ENCODE measurements at regions not wholly inside any gene's neighbourhood (a gene's known extent, or its start where the extent isn't known, plus 50 kb on each side); places are given as distances from the start of the nearest gene placed in this dataset.

DNA sequence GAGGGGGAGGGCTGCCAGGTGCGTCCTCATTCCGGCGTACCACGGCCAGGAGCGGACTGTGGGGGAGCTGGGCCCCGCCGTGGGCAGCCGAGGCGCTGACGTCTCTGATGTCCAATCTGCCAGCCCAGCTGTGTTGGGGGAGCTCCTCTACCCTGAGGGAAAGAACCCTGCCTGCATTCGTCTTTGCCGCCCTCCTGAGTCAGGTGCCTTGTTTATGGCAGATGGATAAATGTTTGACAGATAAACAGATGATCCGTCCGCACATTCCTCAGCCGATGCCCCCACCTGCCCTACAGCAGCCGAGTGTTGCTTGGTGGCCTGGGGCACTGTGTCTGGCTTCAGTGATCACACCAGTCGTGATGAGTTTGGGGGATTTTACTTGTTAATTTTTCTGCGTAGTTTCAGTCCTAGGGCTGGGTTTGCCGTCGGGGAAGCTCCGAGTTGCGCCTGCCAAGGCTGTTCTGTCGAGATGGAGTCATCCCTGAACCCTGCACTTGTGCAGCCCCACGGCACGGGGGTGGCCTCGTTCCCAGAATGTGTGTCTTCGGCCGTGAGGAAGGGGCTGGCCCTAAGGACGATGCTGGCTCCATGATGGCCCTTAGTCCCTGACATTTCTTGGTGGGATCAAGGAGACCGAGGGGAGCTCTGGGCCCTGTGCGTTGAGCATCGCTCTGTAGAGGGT lies 1083.9 kb downstream of the BRD1 start:
- Histone ChIP-seq H3K9ac (ENCODE audit: low read length) (no peak overlapping the region), H3K9me3 (ENCODE audit: control insufficient read depth in 1 of 2, insufficient read depth in 1 of 2, low read depth in 1 of 2, low read length in 2 of 2) (no peaks in the 10 kb centered on the region), H4K20me1 (ENCODE audit: insufficient read depth) (no peaks in the 10 kb centered on the region), H3K4me3 (replicated peaks in 1 of 2; ENCODE audit: low read depth in 1 of 2, low read length in 2 of 2) (no peak overlapping the region), H3K36me3 (ENCODE audit: control insufficient read depth in 1 of 2, insufficient read depth in 2 of 2, low read length in 2 of 2) (no peaks in the 10 kb centered on the region), H2AFZ (ENCODE audit: low read depth, low read length, poor library complexity, severe bottlenecking) (no peak overlapping the region), H3K4me1 (ENCODE audit: control insufficient read depth in 1 of 2, insufficient read depth in 2 of 2, low read length in 2 of 2) (no peaks in the 10 kb centered on the region), H3K27me3 (ENCODE audit: insufficient read depth, low read length) (no peaks in the 10 kb centered on the region), H3K4me2 (ENCODE audit: low read length) (no peak overlapping the region), H3K79me2 (ENCODE audit: insufficient read depth, low read length) (no peaks in the 10 kb centered on the region), H3K9me2 (ENCODE audit: insufficient read depth) (no peaks in the 10 kb centered on the region), H3K27ac (ENCODE audit: low read depth, low read length) (no peak overlapping the region)
- DNase-seq (ENCODE audit: low read depth, low spot score) = no peak
- ChIA-PET POLR2A (no interaction called here), RAD21 (ENCODE audit: low non-redundant PET in 1 of 2, low total read pairs in 2 of 2, uncharacterized antibody in 2 of 2, unreplicated experiment in 2 of 2) (no interaction called here), CTCF (no interaction called here)
- intact Hi-C loops (cut with micrococcal nuclease) = no loop called here
- no peak for TF ChIP-seq CBX3 (IDR thresholded peaks at IDR 0.05; ENCODE audit: low read depth)
- TF ChIP-seq, protein P1, sequence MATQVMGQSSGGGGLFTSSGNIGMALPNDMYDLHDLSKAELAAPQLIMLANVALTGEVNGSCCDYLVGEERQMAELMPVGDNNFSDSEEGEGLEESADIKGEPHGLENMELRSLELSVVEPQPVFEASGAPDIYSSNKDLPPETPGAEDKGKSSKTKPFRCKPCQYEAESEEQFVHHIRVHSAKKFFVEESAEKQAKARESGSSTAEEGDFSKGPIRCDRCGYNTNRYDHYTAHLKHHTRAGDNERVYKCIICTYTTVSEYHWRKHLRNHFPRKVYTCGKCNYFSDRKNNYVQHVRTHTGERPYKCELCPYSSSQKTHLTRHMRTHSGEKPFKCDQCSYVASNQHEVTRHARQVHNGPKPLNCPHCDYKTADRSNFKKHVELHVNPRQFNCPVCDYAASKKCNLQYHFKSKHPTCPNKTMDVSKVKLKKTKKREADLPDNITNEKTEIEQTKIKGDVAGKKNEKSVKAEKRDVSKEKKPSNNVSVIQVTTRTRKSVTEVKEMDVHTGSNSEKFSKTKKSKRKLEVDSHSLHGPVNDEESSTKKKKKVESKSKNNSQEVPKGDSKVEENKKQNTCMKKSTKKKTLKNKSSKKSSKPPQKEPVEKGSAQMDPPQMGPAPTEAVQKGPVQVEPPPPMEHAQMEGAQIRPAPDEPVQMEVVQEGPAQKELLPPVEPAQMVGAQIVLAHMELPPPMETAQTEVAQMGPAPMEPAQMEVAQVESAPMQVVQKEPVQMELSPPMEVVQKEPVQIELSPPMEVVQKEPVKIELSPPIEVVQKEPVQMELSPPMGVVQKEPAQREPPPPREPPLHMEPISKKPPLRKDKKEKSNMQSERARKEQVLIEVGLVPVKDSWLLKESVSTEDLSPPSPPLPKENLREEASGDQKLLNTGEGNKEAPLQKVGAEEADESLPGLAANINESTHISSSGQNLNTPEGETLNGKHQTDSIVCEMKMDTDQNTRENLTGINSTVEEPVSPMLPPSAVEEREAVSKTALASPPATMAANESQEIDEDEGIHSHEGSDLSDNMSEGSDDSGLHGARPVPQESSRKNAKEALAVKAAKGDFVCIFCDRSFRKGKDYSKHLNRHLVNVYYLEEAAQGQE (IDR thresholded peaks at IDR 0.05; ENCODE audit: low read depth) = no peak
- TF ChIP-seq EZH2phosphoT487 (IDR thresholded peaks at IDR 0.05; ENCODE audit: borderline replicate concordance) = no peak
- TF ChIP-seq, protein P2, sequence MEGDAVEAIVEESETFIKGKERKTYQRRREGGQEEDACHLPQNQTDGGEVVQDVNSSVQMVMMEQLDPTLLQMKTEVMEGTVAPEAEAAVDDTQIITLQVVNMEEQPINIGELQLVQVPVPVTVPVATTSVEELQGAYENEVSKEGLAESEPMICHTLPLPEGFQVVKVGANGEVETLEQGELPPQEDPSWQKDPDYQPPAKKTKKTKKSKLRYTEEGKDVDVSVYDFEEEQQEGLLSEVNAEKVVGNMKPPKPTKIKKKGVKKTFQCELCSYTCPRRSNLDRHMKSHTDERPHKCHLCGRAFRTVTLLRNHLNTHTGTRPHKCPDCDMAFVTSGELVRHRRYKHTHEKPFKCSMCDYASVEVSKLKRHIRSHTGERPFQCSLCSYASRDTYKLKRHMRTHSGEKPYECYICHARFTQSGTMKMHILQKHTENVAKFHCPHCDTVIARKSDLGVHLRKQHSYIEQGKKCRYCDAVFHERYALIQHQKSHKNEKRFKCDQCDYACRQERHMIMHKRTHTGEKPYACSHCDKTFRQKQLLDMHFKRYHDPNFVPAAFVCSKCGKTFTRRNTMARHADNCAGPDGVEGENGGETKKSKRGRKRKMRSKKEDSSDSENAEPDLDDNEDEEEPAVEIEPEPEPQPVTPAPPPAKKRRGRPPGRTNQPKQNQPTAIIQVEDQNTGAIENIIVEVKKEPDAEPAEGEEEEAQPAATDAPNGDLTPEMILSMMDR (IDR thresholded peaks at IDR 0.05 in 2 of 3, conservative IDR thresholded peaks at IDR 0.05 in 1 of 3; ENCODE audit: borderline replicate concordance in 1 of 3, insufficient read depth in 1 of 3, low read depth in 2 of 3, low read length in 2 of 3) = no peak
- no peak for TF ChIP-seq YY1 (IDR thresholded peaks at IDR 0.05; ENCODE audit: extremely low read depth, insufficient replicate concordance, low read depth, low read length)
- TF ChIP-seq ZFX (IDR thresholded peaks at IDR 0.05) = no peak
- no peak for TF ChIP-seq FOSL1 (IDR thresholded peaks at IDR 0.05; ENCODE audit: low read depth)
- TF ChIP-seq TCF7L2 (IDR thresholded peaks at IDR 0.05; ENCODE audit: borderline replicate concordance, extremely low read depth, insufficient read depth, insufficient read length) = no peak
- no peak for TF ChIP-seq POLR2A (IDR thresholded peaks at IDR 0.05; ENCODE audit: borderline replicate concordance, extremely low read depth, insufficient read depth, insufficient read length)
- TF ChIP-seq, protein P3, sequence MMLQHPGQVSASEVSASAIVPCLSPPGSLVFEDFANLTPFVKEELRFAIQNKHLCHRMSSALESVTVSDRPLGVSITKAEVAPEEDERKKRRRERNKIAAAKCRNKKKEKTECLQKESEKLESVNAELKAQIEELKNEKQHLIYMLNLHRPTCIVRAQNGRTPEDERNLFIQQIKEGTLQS (IDR thresholded peaks at IDR 0.05) = no peak
- no peak for TF ChIP-seq EGR1 (IDR thresholded peaks at IDR 0.05; ENCODE audit: low read depth)
- TF ChIP-seq, protein P4, sequence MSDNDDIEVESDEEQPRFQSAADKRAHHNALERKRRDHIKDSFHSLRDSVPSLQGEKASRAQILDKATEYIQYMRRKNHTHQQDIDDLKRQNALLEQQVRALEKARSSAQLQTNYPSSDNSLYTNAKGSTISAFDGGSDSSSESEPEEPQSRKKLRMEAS (IDR thresholded peaks at IDR 0.05) = no peak
- no peak for TF ChIP-seq RAD21 (IDR thresholded peaks at IDR 0.05; ENCODE audit: low read depth)
- BruUV-seq (replicated peaks) = no TSS peak
- no peak for ATAC-seq
